ENCODE measurements at regions not wholly inside any gene's neighbourhood (a gene's known extent, or its start where the extent isn't known, plus 50 kb on each side); places are given as distances from the start of the nearest gene placed in this dataset.

DNA sequence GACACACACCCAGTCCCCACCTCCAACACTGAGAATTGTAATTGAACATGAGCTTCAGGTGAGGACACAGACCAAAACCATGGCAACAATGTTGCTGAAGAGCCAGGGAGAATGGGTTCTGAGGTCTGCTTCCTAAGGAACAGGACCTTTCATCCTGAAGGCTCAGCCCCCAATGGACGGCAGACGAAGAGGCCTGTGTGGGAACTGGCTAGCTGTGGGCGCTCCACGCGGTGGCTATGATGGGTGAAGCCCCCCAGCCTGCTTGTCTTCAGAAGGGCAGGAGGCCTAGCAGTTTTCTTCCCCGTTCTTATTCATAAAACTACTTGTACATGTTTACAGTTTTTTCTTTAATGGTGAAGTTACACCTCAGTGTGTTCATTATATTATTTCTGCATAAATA, 136.1 kb upstream of the SPACA7 start:
- no peak for TF ChIP-seq POLR2A (IDR thresholded peaks at IDR 0.05)
- TF ChIP-seq, protein P1, sequence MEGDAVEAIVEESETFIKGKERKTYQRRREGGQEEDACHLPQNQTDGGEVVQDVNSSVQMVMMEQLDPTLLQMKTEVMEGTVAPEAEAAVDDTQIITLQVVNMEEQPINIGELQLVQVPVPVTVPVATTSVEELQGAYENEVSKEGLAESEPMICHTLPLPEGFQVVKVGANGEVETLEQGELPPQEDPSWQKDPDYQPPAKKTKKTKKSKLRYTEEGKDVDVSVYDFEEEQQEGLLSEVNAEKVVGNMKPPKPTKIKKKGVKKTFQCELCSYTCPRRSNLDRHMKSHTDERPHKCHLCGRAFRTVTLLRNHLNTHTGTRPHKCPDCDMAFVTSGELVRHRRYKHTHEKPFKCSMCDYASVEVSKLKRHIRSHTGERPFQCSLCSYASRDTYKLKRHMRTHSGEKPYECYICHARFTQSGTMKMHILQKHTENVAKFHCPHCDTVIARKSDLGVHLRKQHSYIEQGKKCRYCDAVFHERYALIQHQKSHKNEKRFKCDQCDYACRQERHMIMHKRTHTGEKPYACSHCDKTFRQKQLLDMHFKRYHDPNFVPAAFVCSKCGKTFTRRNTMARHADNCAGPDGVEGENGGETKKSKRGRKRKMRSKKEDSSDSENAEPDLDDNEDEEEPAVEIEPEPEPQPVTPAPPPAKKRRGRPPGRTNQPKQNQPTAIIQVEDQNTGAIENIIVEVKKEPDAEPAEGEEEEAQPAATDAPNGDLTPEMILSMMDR (IDR thresholded peaks at IDR 0.05): no peak
- Histone ChIP-seq H3K4me1 (no peaks in the 10 kb centered on the region), H3K4me3 (replicated peaks in 1 of 3) (no peak overlapping the region), H3K9me3 (no peaks in the 10 kb centered on the region), H3K27me3 (no peaks in the 10 kb centered on the region), H3K36me3 (no peaks in the 10 kb centered on the region), H3K27ac (no peak overlapping the region)
- 77 to 89% methylated on average over 6 of the region's 6 CpGs for WGBS, 2 donors
- intact Hi-C loops (cut with DNase I): no loop called here
- no peak for DNase-seq

DNA sequence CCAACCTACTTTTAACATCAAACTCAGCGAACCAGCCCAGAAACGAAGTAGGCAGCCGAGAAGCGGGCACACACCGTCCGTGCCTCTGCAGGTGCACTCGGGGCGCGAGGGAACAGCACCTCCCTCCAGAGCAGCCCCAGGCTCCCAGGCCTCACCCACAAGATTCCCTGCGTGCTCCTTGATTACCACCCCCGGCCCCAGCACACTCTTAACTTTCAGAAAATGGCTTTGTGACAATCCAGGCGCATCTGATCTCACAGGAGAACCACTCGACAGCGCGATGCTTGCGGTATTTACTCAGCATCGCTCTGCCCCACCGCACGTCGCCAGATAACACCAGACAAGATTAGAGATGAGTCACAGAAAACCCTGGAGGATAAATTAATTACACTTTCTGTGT, 134.9 kb upstream of the SPACA7 start:
- WGBS, 2 donors: 49 to 59% methylated on average over 13 to 20 of the region's 20 CpGs
- Histone ChIP-seq H3K36me3 (no peaks in the 10 kb centered on the region), H3K27ac (no peak overlapping the region), H3K9me3 (no peaks in the 10 kb centered on the region), H3K4me1 (no peaks in the 10 kb centered on the region), H3K4me3 (replicated peaks in 1 of 3) (no peak overlapping the region), H3K27me3 (no peaks in the 10 kb centered on the region)
- intact Hi-C loops (cut with DNase I): no loop called here
- TF ChIP-seq POLR2A (IDR thresholded peaks at IDR 0.05): no peak
- TF ChIP-seq, protein P1 (IDR thresholded peaks at IDR 0.05): no peak
- no peak for DNase-seq

DNA sequence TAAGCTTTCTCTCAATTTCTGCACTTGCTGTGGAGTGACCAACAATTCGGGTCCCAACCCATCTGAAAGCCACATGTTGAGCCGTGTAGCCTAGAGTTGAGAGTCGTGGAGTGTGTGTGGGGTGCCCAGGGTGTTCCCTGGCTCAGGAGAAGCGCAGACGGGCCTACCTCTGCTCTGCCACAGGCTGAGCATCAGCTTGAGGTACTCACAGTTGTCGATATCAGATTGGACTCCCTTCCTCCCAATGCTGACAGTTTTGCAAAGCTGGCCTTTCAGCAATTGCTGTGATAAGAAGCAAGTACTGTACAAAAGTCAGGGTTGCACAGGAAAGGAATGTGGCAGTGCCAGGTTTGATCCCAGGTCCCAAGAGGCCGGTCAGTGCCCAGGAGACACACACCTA, 133.4 kb upstream of the SPACA7 start:
- Histone ChIP-seq H3K27ac (no peak overlapping the region), H3K9me3 (no peaks in the 10 kb centered on the region), H3K36me3 (no peaks in the 10 kb centered on the region), H3K27me3 (no peaks in the 10 kb centered on the region), H3K4me3 (replicated peaks in 1 of 3) (no peak overlapping the region), H3K4me1 (no peaks in the 10 kb centered on the region)
- intact Hi-C loops (cut with DNase I): no loop called here
- TF ChIP-seq, protein P1 (IDR thresholded peaks at IDR 0.05): no peak
- no peak for TF ChIP-seq POLR2A (IDR thresholded peaks at IDR 0.05)
- 80% methylated on average over 7 of the region's 7 CpGs for WGBS, 2 donors
- DNase-seq: no peak

DNA sequence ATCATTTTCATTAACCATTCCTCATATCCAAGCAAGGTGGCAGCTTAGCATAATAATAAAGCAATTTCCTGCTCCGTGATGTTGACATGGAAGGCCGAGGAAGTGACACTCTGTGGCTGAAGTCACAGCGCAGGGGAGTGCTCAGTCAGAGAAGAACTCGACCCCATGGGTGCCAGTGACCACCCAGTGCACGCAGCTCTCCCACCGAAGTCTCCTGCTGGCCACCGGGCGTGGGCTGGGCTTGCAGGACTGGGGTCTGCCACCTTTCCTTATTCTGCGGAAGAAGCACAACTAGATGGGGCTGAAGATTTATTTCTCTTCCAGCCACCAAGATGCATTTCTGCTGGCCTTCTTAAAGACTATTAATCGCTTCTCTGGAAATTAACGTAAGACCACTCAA, 132.1 kb upstream of the SPACA7 start:
- no peak for TF ChIP-seq POLR2A (IDR thresholded peaks at IDR 0.05)
- TF ChIP-seq, protein P1 (IDR thresholded peaks at IDR 0.05): no peak
- DNase-seq: no peak

DNA sequence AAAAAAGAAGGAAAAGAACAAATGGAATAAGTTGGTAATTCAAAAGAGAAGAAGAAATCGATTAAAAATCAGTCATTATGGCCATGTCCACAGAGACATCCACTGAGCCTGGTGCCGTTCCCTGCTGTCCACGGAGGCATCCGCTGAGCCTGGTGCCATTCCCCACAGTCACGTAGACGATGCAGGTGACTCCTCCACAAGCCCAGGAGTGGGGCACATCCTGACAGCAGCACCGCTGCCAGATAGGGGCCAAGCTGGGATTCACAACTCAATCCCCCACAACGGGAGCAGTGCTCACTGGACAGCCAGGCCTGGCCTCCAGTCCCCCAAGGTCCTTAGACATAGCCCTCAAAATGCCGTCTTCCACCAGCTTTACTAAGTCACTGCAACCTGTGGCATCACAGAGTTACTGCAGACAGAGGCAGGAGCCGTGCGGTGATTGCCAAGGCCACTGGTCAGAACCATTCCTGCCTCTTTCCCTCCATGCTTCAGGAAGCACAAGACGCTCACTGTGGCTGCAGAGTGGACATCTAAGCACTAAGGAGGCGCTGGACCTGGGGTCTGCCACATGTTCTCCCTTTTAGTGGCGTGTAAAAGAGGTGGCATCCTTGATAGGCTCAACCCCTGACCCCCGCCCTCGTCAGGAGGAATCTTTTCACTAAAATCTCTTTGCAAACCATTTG, 131.5 kb upstream of the SPACA7 start:
- TF ChIP-seq POLR2A (IDR thresholded peaks at IDR 0.05): no peak
- TF ChIP-seq, protein P1 (IDR thresholded peaks at IDR 0.05): no peak
- intact Hi-C loops (cut with DNase I): no loop called here
- WGBS, 2 donors: 87 to 93% methylated on average over 15 to 16 of the region's 16 CpGs
- Histone ChIP-seq H3K36me3 (no peaks in the 10 kb centered on the region), H3K27ac (no peak overlapping the region), H3K4me1 (no peaks in the 10 kb centered on the region), H3K27me3 (no peaks in the 10 kb centered on the region), H3K4me3 (replicated peaks in 1 of 3) (no peak overlapping the region), H3K9me3 (no peaks in the 10 kb centered on the region)
- DNase-seq: no peak

More for the DNA sequence above, 132.1 kb upstream of the SPACA7 start:
- intact Hi-C loops (cut with DNase I): no loop called here
- 83 to 87% methylated on average over 11 of the region's 11 CpGs for WGBS, 2 donors
- Histone ChIP-seq H3K36me3 (no peaks in the 10 kb centered on the region), H3K4me3 (replicated peaks in 1 of 3) (no peak overlapping the region), H3K27me3 (no peaks in the 10 kb centered on the region), H3K9me3 (no peaks in the 10 kb centered on the region), H3K4me1 (no peaks in the 10 kb centered on the region), H3K27ac (no peak overlapping the region)

Measured in thyroid gland (tissue), 4 donors.